ENCODE measurements at regions not wholly inside any gene's neighbourhood (a gene's known extent, or its start where the extent isn't known, plus 50 kb on each side); places are given as distances from the start of the nearest gene placed in this dataset.
A peak's percentile ranks its signal among the peaks of the same experiment; 100 is the strongest.
"Not testable (repeated sequence)": the region's sequence is repeated elsewhere in the genome, so short reads cannot be mapped to it uniquely, and the experiment has no call there.

DNA sequence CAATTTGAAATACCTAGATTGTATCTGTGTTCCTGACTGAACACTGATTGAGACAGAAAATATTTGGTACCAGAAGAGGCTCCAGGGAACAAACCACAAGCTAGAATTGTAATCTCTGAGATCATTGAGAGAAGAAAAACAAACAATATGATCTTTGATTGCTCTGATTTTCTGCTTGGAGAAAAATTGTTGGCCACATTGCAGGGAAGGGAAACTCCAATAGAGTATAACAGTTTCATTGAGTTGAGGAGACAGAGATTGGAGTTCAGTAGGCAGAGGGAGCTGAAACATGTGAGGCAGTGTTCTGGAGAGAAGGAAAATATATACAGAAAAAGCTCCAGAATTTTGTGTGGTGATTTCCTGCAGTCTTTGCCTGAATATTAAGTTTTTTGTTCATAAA, 158.2 kb downstream of the C4orf33 start:
- DNase-seq (ENCODE audit: low spot score), result no peak

GRCh38 chr4:129254526-129254925, 158.6 kb downstream of the C4orf33 start:
- DNase-seq (ENCODE audit: low spot score), result no peak

- no peak for DNase-seq (ENCODE audit: low spot score)
Observed at GRCh38 chr4:129261584-129261983, 165.6 kb downstream of the C4orf33 start.

DNA sequence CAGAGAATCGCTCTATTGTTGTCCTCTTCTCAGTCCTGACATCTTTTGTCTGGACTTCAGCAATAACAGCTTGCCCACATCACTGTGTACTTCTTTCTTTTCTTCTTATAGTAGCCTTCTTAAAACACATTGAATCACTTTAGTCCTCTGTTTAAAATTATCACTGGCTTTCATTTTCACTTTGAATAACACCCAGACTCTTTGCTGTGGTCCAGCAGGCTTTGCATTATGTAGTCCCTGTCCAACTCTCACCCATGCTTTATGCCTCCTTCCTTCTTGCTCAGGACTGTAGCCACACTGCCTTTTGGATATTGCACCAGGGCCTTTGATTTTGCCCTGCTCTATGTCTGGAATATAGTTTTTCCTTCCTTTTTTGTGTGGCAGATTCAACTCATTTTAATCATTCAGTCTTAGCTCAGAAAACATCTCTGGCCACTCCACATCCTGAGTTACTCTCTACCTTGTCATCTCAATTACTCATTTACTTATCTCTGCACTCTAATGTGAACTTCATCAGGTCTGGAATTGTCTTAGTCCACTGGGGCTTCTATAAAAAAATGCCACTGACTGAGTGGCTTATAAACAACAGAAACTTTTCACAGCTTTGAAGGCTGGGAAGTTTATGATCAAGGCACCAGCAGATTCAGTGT, 168.2 kb downstream of the C4orf33 start:
- DNase-seq (ENCODE audit: low spot score), result no peak

GRCh38 chr4:129278868-129279267, 182.9 kb downstream of the C4orf33 start:
- DNase-seq (ENCODE audit: low spot score), result no peak

DNA sequence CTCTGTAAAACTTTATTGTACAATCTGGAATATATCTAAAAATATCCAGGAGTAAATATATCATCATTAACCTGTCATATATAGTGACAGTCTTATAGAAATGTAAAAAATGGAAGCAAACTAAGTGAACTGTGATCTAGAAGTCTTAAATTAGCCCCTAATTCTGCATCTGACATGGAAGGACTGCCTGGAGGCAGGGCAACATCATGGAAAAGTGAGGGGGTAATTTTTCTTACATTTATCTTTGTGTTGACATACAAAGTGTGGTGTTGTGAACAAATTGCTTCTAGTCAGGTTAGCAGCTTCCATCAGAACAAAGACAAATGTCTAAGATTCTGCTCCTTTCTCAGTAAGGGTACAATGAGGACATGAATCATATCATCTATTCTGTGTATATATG, 186.3 kb downstream of the C4orf33 start:
- no peak for DNase-seq (ENCODE audit: low spot score)

- DNase-seq (ENCODE audit: low spot score), result not testable (repeated sequence)
Observed at GRCh38 chr4:129292194-129292593, 196.2 kb downstream of the C4orf33 start.

DNA sequence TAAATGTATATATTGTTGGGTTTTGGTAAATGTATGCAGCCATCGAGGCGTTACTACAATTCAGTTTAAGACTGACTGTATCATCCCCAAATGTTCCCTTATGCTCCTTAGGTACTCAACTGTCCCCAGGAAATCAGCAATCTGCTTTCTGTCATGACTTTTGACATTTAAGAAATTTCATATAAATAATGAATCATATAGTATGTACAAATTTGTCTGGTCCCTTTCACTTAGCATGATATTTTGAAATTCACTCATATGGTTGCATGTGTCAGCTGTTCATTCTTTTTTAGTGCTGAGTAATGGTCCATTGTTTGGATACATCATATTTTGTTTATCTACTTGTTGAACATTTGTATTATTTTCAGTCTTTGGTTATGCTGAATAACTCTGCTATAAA, 218.8 kb downstream of the C4orf33 start:
- no peak for DNase-seq (ENCODE audit: low spot score)

- DNase-seq (ENCODE audit: low spot score), result no peak
Observed at GRCh38 chr4:129322920-129323319, 227.0 kb downstream of the C4orf33 start.

- DNase-seq (ENCODE audit: low spot score), result no peak
Observed at GRCh38 chr4:129323658-129324057, 227.7 kb downstream of the C4orf33 start.

- DNase-seq (ENCODE audit: low spot score), result no peak
Observed at GRCh38 chr4:129326571-129327460, 230.9 kb downstream of the C4orf33 start.

- DNase-seq (ENCODE audit: low spot score), result no peak
Observed at GRCh38 chr4:129327637-129328036, 231.7 kb downstream of the C4orf33 start.

DNA sequence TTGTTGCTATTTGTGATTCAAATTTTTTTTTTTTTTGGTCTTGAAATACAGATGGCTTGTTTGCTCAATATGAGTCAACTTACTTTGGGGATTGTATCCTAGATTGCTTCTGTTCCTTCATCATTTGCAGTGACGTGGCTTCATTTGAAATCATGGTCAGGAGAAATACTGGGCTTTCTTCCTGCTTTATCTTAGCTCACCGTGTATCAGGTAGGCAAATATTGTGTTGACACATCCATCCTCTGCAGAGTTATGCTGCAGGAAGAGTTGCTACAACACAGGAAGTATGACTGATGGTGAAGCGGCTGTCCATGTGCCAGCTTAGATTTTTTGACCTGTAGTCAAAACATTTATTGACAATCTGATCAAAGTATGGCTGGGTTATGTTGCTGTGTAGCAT, 232.2 kb downstream of the C4orf33 start:
- DNase-seq (ENCODE audit: low spot score), result no peak

DNA sequence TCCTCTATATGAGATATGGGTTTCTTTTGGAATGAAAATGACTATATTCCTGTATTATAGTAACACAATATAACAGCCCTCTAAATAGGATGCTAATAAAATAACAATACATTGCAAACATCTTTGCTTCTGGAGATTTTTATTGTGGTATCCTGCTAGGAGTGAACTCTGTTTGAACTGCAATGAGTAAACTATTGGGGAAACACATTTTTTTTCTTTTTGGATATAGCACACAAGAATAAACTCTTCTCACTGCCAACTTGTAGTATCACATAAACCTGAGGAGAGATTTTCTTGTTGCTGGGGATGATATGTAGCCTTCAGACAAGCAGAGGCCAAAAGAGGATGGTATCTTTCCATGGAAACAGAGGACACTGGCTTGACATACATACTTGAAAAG, 238.2 kb downstream of the C4orf33 start:
- DNase-seq (ENCODE audit: low spot score), result no peak

DNA sequence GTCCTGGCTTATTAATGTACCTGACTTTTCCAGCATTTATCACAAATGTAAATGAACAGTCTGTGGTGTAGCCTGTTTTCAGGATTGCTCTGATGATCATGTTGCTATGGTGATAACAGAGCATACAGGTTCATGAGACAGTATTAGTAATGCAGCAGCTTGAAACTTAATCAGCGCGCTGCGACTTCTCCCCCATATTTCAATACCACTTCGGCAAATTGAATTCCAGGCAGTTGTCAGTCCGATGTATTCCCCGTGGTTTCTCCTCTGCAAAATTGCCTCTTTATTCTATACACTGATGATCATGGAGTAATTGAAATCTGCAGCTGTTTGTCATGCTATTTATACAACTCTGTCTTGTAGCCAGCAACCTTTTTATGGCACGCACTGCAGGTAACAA, 239.3 kb downstream of the C4orf33 start:
- DNase-seq (ENCODE audit: low spot score), result no peak

DNA sequence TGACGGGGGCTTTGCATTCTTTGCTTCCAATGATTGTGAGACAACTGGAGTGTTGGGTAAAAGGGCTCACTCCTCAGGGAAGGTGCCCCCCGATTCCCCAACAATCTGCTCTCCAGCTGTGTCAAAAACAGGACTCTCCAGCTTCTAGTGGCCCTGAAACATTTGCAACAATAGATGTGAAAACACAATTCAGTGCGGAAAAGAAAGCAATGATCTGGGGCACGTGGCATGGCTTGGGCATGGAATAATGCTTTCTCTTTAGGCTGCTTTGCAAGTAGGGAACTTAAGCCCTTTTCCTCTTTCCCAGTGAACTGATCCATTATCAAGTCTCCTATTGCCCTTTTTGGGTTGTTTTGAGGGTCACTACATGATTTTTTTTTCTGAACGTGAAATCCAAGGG, 239.9 kb downstream of the C4orf33 start:
- no peak for DNase-seq (ENCODE audit: low spot score)

DNA sequence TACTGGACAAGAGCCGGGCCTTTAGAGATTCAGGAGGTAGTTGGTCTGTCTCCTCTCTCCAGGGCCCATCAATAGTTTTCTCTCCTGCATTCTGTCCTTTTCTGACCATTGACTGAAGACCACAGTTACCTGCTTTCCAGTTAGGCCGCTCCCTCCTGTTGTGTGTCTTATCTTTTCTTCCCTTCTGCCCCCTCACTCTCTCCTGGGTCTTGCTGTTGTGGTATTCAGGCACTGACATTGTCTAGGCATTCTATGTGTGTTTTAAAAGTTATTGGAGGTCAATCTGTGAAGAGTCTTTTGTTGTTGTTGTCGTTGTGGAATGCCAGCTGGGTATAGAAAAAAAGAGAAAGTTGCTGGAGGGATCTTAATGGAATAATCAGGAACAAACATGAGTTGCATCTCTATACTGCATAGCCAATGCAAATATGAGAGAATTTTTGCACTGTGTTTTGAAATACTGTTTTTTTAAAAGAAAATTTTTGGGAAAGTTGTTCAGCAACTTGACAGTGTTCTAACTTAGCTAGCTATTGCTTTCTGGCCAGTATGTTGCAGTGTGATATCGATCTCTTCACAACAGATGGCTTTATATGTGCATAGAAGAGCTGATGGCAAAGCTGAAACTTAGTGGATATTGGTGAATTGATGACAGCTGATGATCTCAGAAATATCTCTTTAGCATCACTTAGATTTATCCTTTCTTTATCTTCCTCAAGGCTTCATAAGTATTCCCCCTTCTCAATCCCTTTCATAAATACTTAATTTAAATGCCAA, 240.7 kb downstream of the C4orf33 start:
- DNase-seq (ENCODE audit: low spot score), result no peak

DNA sequence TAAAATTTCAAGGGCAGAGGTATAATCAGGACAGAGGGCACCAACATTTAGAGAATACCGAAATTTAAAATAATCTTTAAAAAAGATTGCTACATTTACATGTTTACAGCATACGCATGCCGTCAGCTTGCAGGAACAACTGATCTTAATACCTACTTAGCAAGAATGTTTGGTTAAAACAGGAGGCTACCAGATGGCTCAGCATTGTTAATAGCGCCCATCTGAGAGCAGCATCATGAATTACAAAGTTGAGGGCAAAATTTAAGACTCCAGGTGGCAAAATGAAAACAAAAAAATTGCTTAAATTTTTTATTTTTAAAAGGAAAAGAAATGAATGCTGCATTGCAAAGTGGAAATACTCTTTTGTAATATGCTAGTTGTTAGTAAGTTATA, 241.3 kb downstream of the C4orf33 start:
- DNase-seq (ENCODE audit: low spot score), result no peak

DNA sequence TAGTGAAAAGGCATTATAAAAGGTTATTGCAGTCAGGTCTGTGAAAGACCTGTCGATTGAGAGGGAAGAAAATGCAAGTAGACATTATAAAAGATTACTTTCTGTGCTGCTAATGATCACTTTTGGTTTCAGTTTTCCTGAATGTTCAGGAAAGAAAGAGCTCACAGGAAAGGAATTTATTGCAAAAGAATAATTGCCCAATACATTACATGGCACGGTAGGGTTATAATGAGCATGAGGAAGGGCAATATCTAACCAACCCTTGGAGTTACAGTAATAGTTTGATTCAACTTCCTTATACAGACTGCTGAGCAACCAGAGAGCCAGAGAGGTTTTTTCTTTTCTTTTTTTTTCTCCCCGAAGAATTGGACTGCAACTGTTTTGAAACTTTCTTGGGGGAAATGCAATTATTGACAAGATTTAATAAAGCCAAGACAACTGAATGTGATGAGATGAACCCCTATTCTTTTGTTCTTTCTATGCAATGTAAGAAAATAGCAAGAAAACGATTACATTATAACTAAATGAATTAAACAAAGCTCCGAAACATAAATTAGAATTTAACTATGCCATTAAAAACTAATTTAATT, 247.0 kb downstream of the C4orf33 start:
- DNase-seq (ENCODE audit: low spot score), result no peak

- peak; percentile 3 for DNase-seq (ENCODE audit: low spot score)
Observed at GRCh38 chr4:129344058-129344457, 248.1 kb downstream of the C4orf33 start.

GRCh38 chr4:129345609-129346008, 249.7 kb downstream of the C4orf33 start:
- no peak for DNase-seq (ENCODE audit: low spot score)

GRCh38 chr4:129346036-129346435, 250.1 kb downstream of the C4orf33 start:
- DNase-seq (ENCODE audit: low spot score), result no peak

Measured in CD4-positive, alpha-beta T cell treated with Interleukin-15 for 4 hours (primary cell).